ENCODE measurements at regions not wholly inside any gene's neighbourhood (a gene's known extent, or its start where the extent isn't known, plus 50 kb on each side); places are given as distances from the start of the nearest gene placed in this dataset.

- TF ChIP-seq ZNF691 (CRISPR knock-in tag; IDR thresholded peaks at IDR 0.05; ENCODE audit: borderline replicate concordance, low read depth) (no peak), ISX (CRISPR knock-in tag; conservative IDR thresholded peaks at IDR 0.05) (no peak), ONECUT2 (CRISPR knock-in tag; IDR thresholded peaks at IDR 0.05) (no peak), ZFAT (CRISPR knock-in tag; conservative IDR thresholded peaks at IDR 0.05) (no peak), CAMTA2 (CRISPR knock-in tag; IDR thresholded peaks at IDR 0.05; ENCODE audit: borderline replicate concordance) (no peak), ZFP37 (CRISPR knock-in tag; IDR thresholded peaks at IDR 0.05; ENCODE audit: borderline replicate concordance) (no peak), CBX1 (IDR thresholded peaks at IDR 0.05; ENCODE audit: low read depth) (no peak), NFE2L2 (IDR thresholded peaks at IDR 0.05; ENCODE audit: low read length) (no peak)
These were observed 499.6 kb upstream of the MPDZ start (continued) for GRCh38 chr9:13779106-13779505.

- TF ChIP-seq ASH2L (IDR thresholded peaks at IDR 0.05; ENCODE audit: insufficient read length, low read depth, low read length) (no peak), E2F5 (CRISPR knock-in tag; conservative IDR thresholded peaks at IDR 0.05) (no peak)
- no peak for FAIRE-seq
- intact Hi-C loops (cut with micrococcal nuclease; ENCODE audit: unreplicated experiment): no loop called here
These were observed 499.1 kb upstream of the MPDZ start for GRCh38 chr9:13778631-13779030.

More at GRCh38 chr9:13778631-13779030, 499.1 kb upstream of the MPDZ start:
- Histone ChIP-seq H3K4me2 (ENCODE audit: low read depth, low read length) (no peak overlapping the region), H3K27ac (ENCODE audit: extremely low read length, insufficient read depth, low read length) (no peak overlapping the region), H3K4me1 (ENCODE audit: insufficient read depth, low read length) (no peaks in the 10 kb centered on the region), H3K4me3 (replicated peaks in 1 of 3; ENCODE audit: insufficient read depth in 1 of 3, low read depth in 2 of 3, low read length in 3 of 3) (no peak overlapping the region), H3K9me3 (ENCODE audit: low read length) (no peaks in the 10 kb centered on the region), H3K9ac (ENCODE audit: insufficient read depth, low read depth, low read length) (no peak overlapping the region), H3K36me3 (replicated peaks in 1 of 2; ENCODE audit: control insufficient read depth in 1 of 2, insufficient read depth in 2 of 2, low read length in 2 of 2) (no peaks in the 10 kb centered on the region), H3K79me2 (ENCODE audit: insufficient read depth, low read length) (no peaks in the 10 kb centered on the region), H2AFZ (ENCODE audit: low read length) (no peak overlapping the region), H3K27me3 (ENCODE audit: control insufficient read depth in 1 of 2, insufficient read depth in 2 of 2, low read length in 2 of 2) (no peaks in the 10 kb centered on the region), H4K20me1 (ENCODE audit: insufficient read depth, low read length) (no peaks in the 10 kb centered on the region)
- no TSS peak for BruUV-seq (replicated peaks)
- ATAC-seq (no peak), DNase-seq (ENCODE audit: low spot score) (no peak)
- in situ Hi-C loops (cut with HindIII; ENCODE audit: extremely low pct_ligation_motif_present, low pct_unique_long_range_greater_than_20kb): no loop called here
- CTCF ChIA-PET (ENCODE audit: low intra/inter-chr PET ratio, low total read pairs): no interaction called here
- WGBS (ENCODE audit: low lambda C conversion rate): 11% methylated on average over 3 of the region's 4 CpGs
- POLR2A ChIA-PET: no interaction called here
